ENCODE measurements at regions not wholly inside any gene's neighbourhood (a gene's known extent, or its start where the extent isn't known, plus 50 kb on each side); places are given as distances from the start of the nearest gene placed in this dataset.

- Histone ChIP-seq H3K27me3 (ENCODE audit: control insufficient read depth, insufficient read depth) (no peaks in the 10 kb centered on the region), H3K4me3 (ENCODE audit: low read length) (no peak overlapping the region), H3K27ac (ENCODE audit: low read length) (no peak overlapping the region), H3K9me3 (ENCODE audit: control insufficient read depth, low read length) (no peaks in the 10 kb centered on the region), H3K4me1 (ENCODE audit: control insufficient read depth, insufficient read depth, low read length) (no peaks in the 10 kb centered on the region)
- DNase-seq: no peak
- 38% methylated on average over 2 of the region's 2 CpGs for WGBS
- intact Hi-C loops (cut with DNase I): no loop called here
- ATAC-seq: no peak
Observed at GRCh38 chr1:199449681-199450080, 577.8 kb upstream of the NR5A2 start.

DNA sequence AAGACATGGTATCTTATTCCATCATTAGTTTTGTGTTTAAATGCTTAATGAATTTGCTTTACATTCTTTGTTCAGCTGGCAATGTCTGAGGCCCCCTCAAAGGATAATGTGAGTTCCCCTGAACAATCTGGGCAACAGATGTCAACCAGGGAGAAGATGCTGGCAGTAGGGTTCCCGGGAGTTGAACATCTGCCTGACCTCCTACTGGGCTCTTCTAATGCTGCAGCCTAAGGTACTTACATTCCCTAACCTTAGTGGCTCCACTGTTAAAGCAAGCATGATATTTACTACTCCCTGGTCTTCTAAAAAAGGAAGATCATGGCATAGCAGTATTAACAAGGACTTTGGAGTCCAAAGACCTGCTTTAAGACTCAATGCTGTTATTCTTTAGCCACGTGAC lies 574.9 kb upstream of the NR5A2 start:
- no peak overlapping the region for H3K4me3 ChIP-seq (ENCODE audit: low read length)
- no peak overlapping the region for H3K27ac ChIP-seq (ENCODE audit: low read length)
- no peak for DNase-seq
- no peaks in the 10 kb centered on the region for H3K27me3 ChIP-seq (ENCODE audit: control insufficient read depth, insufficient read depth)
- no peaks in the 10 kb centered on the region for H3K9me3 ChIP-seq (ENCODE audit: control insufficient read depth, low read length)
- no peak for ATAC-seq
- WGBS: 62% methylated on average over 2 of the region's 2 CpGs
- no peaks in the 10 kb centered on the region for H3K4me1 ChIP-seq (ENCODE audit: control insufficient read depth, insufficient read depth, low read length)
- intact Hi-C loops (cut with DNase I): no loop called here

GRCh38 chr1:199453723-199454122 lies 573.8 kb upstream of the NR5A2 start:
- no peaks in the 10 kb centered on the region for H3K27me3 ChIP-seq (ENCODE audit: control insufficient read depth, insufficient read depth)
- 64% methylated on average over 3 of the region's 3 CpGs for WGBS
- intact Hi-C loops (cut with DNase I): no loop called here
- no peaks in the 10 kb centered on the region for H3K4me1 ChIP-seq (ENCODE audit: control insufficient read depth, insufficient read depth, low read length)
- no peak overlapping the region for H3K4me3 ChIP-seq (ENCODE audit: low read length)
- no peaks in the 10 kb centered on the region for H3K9me3 ChIP-seq (ENCODE audit: control insufficient read depth, low read length)
- DNase-seq (no peak), ATAC-seq (no peak)
- no peak overlapping the region for H3K27ac ChIP-seq (ENCODE audit: low read length)

- peaks cover 5% of the 10 kb centered on the region for H3K9me3 ChIP-seq (ENCODE audit: control insufficient read depth, low read length)
- no peaks in the 10 kb centered on the region for H3K4me1 ChIP-seq (ENCODE audit: control insufficient read depth, insufficient read depth, low read length)
- ATAC-seq (no peak), DNase-seq (no peak)
- H3K4me3 ChIP-seq (ENCODE audit: low read length): no peak overlapping the region
- 29% methylated on average over 3 of the region's 3 CpGs for WGBS
- no peaks in the 10 kb centered on the region for H3K27me3 ChIP-seq (ENCODE audit: control insufficient read depth, insufficient read depth)
- no peak overlapping the region for H3K27ac ChIP-seq (ENCODE audit: low read length)
- intact Hi-C loops (cut with DNase I): no loop called here
Observed at GRCh38 chr1:199460933-199461332, 566.6 kb upstream of the NR5A2 start.

DNA sequence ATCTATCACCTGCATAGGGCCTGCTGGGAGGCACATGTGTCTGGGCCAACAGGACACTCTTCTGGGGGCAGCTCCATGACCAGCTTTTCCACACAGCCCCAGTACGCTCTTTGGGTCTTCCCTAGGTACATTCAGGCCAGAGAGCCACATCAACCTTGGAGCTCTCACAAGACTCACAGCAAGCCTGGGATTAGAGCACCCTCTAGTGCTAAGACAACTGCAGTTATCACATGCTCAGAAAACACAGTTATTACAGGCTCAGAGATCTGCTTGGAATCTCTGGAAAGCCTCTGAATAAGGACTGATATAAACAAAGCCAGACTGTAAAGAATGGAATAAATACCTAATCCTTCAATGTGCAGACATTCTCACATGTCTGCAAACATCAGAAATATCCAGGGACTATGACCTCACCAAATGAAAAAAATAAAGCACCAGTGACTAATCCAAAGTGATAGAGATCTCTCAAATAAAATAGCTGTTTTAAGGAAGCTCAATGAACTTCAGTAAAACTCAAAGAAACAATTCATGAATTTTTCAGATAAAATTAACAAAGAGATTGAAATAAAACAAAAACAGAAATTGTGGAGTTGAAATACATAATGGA lies 563.9 kb upstream of the NR5A2 start:
- DNase-seq: no peak
- intact Hi-C loops (cut with DNase I): no loop called here
- H3K27me3 ChIP-seq (ENCODE audit: control insufficient read depth, insufficient read depth): no peaks in the 10 kb centered on the region
- no peak overlapping the region for H3K4me3 ChIP-seq (ENCODE audit: low read length)
- no peaks in the 10 kb centered on the region for H3K4me1 ChIP-seq (ENCODE audit: control insufficient read depth, insufficient read depth, low read length)
- peaks cover 5% of the 10 kb centered on the region for H3K9me3 ChIP-seq (ENCODE audit: control insufficient read depth, low read length)
- 96% methylated on average over 1 of the region's 1 CpG for WGBS
- H3K27ac ChIP-seq (ENCODE audit: low read length): no peak overlapping the region
- ATAC-seq: no peak

DNA sequence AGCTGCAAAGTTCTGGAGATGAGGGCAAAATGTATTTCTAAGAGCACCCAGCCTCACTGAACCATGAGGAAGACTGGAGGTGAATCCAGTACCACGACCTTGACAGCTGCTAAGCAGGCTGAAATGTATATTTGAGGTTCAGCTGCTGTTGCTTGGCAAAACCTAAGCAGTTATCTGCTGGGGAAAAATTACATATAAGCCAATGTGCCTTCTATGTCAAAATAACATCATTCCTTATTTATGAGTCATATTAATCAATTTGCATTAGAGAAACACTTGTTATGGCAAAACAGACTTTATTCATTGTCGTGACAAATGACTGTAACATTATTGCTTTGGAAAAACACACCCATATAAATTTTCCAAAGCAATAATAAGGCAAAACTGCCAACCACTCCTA lies 560.5 kb upstream of the NR5A2 start:
- Histone ChIP-seq H3K27ac (ENCODE audit: low read length) (no peak overlapping the region), H3K4me3 (ENCODE audit: low read length) (no peak overlapping the region), H3K9me3 (ENCODE audit: control insufficient read depth, low read length) (peaks cover 5% of the 10 kb centered on the region), H3K27me3 (ENCODE audit: control insufficient read depth, insufficient read depth) (no peaks in the 10 kb centered on the region), H3K4me1 (ENCODE audit: control insufficient read depth, insufficient read depth, low read length) (no peaks in the 10 kb centered on the region)
- 59% methylated on average over 2 of the region's 2 CpGs for WGBS
- intact Hi-C loops (cut with DNase I): no loop called here
- no peak for ATAC-seq
- no peak for DNase-seq

- Histone ChIP-seq H3K4me1 (ENCODE audit: control insufficient read depth, insufficient read depth, low read length) (no peaks in the 10 kb centered on the region), H3K27me3 (ENCODE audit: control insufficient read depth, insufficient read depth) (no peaks in the 10 kb centered on the region), H3K4me3 (ENCODE audit: low read length) (no peak overlapping the region), H3K9me3 (ENCODE audit: control insufficient read depth, low read length) (no peaks in the 10 kb centered on the region), H3K27ac (ENCODE audit: low read length) (no peak overlapping the region)
- no peak for DNase-seq
- WGBS: 79% methylated on average over 2 of the region's 2 CpGs
- intact Hi-C loops (cut with DNase I): no loop called here
- ATAC-seq: no peak
Observed at GRCh38 chr1:199472018-199472417, 555.5 kb upstream of the NR5A2 start.

- Histone ChIP-seq H3K9me3 (ENCODE audit: control insufficient read depth, low read length) (no peaks in the 10 kb centered on the region), H3K4me3 (ENCODE audit: low read length) (no peak overlapping the region), H3K4me1 (ENCODE audit: control insufficient read depth, insufficient read depth, low read length) (no peaks in the 10 kb centered on the region), H3K27ac (ENCODE audit: low read length) (no peak overlapping the region), H3K27me3 (ENCODE audit: control insufficient read depth, insufficient read depth) (no peaks in the 10 kb centered on the region)
- WGBS: 89% methylated on average over 6 of the region's 6 CpGs
- intact Hi-C loops (cut with DNase I): no loop called here
- ATAC-seq (no peak), DNase-seq (no peak)
Observed at GRCh38 chr1:199472978-199473377, 554.5 kb upstream of the NR5A2 start.

DNA sequence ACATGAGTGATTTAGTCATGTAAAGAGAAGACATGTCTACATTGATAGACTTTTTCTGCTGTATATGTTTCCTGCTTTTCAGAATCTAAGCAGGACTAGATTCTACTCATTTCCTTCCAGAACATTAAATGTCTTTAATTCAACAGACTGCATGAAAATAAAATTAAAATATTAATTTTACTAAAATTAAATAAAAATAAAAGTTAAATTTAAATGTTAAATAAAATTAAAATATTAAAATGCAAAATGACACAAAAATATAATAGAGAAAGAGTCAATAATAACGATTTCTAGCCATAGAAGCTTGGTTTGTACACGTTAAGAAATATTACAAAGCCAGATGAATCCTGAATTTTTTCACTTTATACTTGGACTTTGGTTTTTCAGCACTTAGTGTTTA lies 552.8 kb upstream of the NR5A2 start:
- H3K4me1 ChIP-seq (ENCODE audit: control insufficient read depth, insufficient read depth, low read length): no peaks in the 10 kb centered on the region
- DNase-seq (no peak), ATAC-seq (no peak)
- H3K27me3 ChIP-seq (ENCODE audit: control insufficient read depth, insufficient read depth): no peaks in the 10 kb centered on the region
- intact Hi-C loops (cut with DNase I): no loop called here
- H3K4me3 ChIP-seq (ENCODE audit: low read length): no peak overlapping the region
- H3K27ac ChIP-seq (ENCODE audit: low read length): no peak overlapping the region
- no peaks in the 10 kb centered on the region for H3K9me3 ChIP-seq (ENCODE audit: control insufficient read depth, low read length)
- 79% methylated on average over 2 of the region's 2 CpGs for WGBS

DNA sequence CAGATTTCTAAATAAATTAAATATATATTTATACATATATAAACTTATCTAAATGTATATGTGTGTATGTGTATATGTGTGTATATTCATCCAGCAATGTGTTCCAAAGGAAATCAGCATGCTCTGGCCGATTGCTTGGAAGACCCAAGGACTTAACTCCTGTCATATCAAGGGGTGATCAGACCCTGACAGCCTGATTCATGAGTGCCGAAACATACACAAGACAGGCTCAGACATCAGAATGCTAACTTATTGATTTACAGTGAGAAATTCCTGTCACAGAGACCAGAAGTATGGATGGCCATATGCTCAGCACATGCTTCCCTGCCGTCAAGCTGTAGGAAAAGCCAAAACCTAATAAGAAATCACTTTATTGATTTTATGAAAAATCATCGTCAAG lies 545.1 kb upstream of the NR5A2 start:
- ATAC-seq (no peak), DNase-seq (no peak)
- Histone ChIP-seq H3K4me3 (ENCODE audit: low read length) (no peak overlapping the region), H3K9me3 (ENCODE audit: control insufficient read depth, low read length) (no peaks in the 10 kb centered on the region), H3K27me3 (ENCODE audit: control insufficient read depth, insufficient read depth) (no peaks in the 10 kb centered on the region), H3K27ac (ENCODE audit: low read length) (no peak overlapping the region), H3K4me1 (ENCODE audit: control insufficient read depth, insufficient read depth, low read length) (no peaks in the 10 kb centered on the region)
- 82% methylated on average over 4 of the region's 4 CpGs for WGBS
- intact Hi-C loops (cut with DNase I): no loop called here

- 69% methylated on average over 3 of the region's 3 CpGs for WGBS
- H3K27ac ChIP-seq (ENCODE audit: low read length): no peak overlapping the region
- no peaks in the 10 kb centered on the region for H3K4me1 ChIP-seq (ENCODE audit: control insufficient read depth, insufficient read depth, low read length)
- H3K9me3 ChIP-seq (ENCODE audit: control insufficient read depth, low read length): peaks cover 3% of the 10 kb centered on the region
- DNase-seq (no peak), ATAC-seq (no peak)
- H3K4me3 ChIP-seq (ENCODE audit: low read length): no peak overlapping the region
- H3K27me3 ChIP-seq (ENCODE audit: control insufficient read depth, insufficient read depth): no peaks in the 10 kb centered on the region
- intact Hi-C loops (cut with DNase I): no loop called here
Observed at GRCh38 chr1:199489594-199489993, 537.9 kb upstream of the NR5A2 start.

Measured in right cardiac atrium (tissue), 5 donors.